HG03175 (cell line): ENCODE measurements at regions not wholly inside any gene's neighbourhood (a gene's known extent, or its start where the extent isn't known, plus 50 kb on each side); places are given as distances from the start of the nearest gene placed in this dataset.
"Not testable (repeated sequence)": the region's sequence is repeated elsewhere in the genome, so short reads cannot be mapped to it uniquely, and the experiment has no call there.

Source experiments
- ATAC-seq: cut with Tn5 transposase; IDR thresholded peaks from one replicate; pipeline ENCODE4 v1.9.1; 2021; ENCODE audit warnings: mild to moderate bottlenecking, moderate library complexity; ENCODE audit not compliant: unreplicated experiment

DNA sequence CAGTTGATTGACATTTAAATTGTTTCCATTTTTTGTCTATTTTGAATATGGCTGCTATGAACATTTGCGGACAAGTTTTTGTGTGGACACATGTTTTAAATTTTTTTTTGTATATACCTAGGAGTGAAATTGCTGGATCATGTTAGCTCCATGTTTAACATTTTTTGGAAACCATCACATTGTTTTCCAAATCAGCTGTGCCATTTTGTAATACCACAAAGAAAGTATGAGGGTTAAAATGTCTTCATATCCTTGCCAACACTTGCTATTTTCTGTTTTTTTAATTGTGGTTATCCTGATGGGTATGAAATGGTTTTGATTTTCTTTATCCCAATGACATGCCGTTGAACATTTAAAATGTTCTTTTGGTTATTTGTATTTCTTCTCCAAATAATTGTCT is 52.1 kb downstream of the CARTPT start:
- ATAC-seq: no peak

DNA sequence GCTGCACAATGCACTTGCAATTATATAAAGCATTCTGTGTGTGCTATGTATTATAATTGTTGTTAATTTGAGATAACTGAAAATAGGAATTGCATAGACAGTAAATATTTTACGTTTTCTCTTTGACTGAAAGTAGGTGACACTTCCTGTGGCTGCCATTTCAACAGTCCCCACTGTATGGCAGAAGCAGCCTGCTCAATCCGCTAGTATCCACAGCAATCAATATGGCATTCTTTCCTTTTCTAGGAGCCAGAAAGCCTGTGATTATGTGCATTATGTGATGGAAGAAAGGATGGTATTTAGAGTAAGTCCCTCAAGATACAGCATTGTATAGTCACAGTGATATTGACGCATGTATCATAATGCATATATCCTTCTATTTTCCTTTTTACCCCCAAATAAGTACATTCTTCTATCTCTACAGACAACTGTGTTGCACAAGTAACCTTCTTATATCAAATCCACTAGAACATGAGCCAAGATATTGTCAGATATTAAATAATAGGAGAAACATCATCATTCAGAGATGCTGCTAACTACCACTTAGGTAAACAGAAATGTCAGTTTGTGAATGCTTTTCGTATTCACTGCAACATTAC is 59.7 kb downstream of the CARTPT start:
- no peak for ATAC-seq

DNA sequence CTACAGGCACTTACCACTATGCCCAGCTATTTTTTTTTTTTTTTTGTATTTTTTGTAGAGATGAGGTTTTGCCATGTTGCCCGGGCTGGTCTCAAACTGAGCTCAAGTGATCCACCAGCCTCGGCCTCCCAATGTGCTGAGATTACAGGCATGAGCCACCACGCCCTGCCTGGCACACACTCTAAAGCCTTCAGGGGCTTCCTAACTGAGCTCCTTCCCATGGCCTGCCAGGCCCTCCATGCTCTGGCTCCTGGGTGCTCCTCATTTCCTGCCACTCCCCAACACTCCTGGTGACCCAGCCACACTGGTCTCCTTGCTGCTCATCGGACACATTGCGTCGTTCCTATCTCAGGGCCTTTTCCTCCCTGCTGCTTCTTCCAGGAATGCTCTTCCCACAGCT is 61.5 kb downstream of the CARTPT start:
- no peak for ATAC-seq

DNA sequence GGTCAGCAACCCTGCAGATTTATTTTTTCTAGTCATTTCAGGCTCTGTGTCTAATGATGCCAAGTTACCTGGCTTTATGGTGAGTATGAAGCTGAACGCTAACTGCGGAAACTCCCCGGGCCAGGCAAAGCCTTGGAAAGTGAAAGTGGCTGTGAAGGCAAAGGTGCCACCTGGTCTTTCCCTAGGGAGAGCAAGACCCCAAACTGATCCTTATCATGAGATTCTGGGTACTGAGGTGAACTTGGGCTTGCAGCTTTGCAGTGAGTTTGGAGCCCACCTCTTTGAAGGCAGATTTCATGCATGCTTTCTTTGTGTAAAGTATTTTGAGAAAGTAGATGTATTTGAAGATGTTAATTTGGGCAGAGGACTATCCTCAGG is 63.3 kb downstream of the CARTPT start:
- peak; percentile 35 for ATAC-seq

DNA sequence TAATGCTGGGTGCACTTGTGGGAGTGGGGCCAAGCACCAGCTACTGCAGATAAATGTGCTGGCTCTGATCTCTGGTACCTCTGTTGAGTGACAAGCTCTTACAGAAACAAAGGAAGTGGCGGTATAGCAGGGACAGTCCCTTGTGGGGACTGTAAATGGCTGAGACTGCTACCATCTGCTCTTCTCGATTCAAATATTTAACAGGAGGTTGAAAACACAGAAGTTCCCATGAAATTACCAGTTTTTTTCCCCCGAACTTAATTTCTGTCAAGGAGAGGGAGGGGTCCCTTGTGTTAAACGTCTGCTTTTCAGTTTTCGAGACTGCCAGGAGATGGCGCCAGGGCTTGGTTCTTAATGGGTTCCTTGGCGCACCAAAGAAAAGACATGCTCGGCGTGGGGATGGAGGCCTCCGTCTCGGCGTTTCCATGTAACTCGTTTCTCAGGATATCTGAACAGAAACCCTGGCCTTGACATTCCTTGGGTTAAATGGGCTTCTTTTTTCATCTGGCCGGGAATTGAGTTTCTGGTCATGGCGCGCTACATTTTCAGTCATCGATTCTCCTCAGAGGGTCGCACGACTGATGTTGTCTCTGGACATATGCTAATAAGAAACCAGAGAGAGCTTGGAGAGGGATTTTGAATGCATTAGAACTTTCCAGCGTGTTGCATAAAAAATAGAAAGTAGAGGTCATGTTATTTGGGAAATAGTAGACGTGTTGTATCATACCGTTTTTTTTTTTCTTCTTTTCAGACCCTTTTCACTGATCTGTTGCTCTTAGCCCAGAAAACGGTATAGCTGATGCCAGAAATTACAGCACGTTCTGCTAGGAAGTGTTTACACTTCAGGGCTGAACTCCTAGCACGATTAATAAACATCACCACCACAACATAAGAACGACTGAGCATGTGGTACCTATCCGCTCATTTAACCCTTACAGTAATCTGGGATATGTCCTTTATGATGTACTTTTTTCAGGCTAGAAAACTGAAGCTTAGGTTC is 64.0 kb downstream of the CARTPT start:
- ATAC-seq: peak; percentile 90

DNA sequence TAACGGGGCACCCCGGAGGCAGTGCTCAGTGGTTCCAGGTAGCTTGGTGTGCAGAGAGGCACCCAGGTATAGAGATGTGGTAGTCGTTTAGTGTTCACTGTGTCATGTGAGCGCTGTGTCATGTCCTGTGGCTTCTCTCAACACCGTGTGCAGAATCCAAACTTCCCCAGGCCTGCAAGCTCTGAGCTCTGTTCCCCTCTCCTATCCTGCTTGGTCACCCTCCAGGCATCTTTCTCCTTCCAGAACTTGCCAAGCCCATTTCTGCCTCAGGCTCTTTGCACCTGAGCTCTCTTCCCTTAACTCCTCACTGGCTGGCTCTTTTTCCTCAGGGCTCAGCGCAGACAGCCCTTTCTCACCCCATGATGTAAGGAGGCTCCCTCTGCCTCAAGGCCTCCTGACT is 64.8 kb downstream of the CARTPT start:
- no peak for ATAC-seq

DNA sequence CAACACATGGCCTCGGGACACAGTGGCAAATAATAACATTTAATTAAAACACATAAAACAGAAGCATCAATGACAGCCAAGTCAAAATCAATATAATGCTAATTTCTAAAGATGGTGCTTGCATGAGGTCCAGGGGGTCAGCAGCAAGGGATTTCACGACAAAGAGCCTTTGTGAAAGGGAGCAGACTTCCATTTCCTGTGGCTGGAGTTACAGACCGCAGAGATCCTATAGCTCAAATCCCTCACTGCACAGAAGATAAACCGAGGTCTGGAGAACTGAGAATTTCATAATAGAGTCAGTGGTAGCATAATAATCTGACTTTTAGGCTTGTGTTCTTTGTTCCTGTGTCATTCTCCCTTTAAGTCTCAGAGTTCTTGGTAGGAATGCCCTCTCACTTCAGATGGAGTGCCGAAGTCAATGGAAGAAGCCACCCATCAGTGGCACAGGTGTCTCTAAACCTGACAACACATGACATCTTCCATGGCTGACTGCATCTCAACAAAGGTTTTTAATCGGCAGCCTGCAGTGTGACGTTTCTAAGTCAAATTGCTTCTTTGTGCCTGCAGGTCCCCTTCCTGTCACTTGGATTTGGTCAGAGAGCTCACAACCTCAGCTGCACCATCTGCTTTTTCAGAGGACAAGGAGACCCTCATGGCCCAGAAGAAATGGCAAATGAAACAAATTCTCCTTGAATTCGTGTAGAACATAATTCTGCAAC is 67.4 kb downstream of the CARTPT start:
- no peak for ATAC-seq

DNA sequence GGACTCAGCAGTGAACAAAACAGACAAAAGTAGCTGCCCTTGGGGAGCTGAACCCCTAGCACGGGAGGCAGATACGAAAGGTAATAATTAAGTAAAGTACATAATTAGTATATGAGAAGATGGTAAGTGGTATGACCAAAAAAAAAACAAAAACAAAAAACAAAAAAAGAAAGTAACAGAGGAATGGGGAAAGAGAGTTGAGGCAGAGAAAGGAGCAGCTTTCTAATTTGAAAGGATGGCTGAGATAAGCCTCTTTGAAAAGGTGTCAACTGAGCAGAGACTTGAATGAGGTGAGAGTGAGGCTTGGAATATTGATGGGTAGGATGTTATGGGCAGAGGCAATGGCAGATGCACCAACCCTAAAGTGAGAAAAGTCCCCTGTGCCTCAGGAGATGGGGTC is 69.7 kb downstream of the CARTPT start:
- ATAC-seq: no peak

DNA sequence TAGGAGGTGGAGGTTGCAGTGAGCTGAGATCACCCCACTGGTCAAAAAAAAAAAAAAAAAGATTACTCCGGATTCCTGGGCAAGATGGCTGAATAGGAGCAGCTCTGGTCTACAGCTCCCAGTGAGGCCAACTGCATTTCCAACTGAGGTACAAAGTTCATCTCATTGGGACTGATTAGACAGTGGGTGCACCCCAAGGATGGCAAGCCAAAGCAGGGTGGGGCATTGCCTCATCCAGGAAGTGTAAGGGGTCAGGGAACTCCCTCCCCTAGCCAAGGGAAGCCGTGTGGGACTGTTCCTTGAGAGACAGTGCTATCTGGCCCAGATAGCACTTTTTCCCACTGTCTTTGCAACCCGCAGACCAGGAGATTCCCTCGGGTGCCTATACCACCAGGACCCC is 70.7 kb downstream of the CARTPT start:
- ATAC-seq: no peak

DNA sequence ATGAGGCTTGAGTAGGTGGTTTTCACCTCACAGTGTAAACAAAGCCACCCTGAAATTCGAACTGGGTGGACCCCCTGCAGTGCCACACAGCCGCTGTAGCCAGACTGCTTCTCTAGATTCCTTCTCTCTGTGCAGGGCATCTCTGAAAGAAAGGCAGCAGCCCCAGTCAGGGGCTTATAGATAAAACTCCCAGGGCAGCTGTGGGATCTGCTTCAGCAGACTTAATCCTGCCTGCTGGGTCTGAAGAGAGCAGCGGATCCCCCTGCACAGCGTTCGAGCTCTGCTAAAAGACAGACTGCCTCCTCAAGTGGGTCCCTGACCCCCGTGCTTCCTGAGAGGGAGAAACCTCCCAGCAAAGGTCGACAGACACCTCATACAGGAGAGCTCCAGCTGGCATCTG is 71.4 kb downstream of the CARTPT start:
- ATAC-seq: no peak

DNA sequence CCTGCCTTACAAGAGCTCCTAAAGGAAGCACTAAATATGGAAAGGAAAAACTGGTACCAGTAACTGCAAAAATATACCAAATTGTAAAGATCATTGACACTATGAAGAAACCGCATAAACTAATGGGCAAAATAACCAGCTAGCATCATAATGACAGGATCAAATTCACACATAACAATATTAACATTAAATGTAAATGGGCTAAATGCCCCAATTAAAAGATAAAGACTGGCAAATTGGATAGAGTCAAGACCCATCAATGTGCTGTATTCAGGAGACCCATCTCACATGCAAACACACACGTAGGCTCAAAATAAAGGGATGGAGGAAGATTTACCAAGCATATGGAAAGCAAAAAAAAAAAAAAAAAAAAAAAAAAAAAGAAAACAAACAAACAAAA is 73.0 kb downstream of the CARTPT start:
- not testable (repeated sequence) for ATAC-seq

DNA sequence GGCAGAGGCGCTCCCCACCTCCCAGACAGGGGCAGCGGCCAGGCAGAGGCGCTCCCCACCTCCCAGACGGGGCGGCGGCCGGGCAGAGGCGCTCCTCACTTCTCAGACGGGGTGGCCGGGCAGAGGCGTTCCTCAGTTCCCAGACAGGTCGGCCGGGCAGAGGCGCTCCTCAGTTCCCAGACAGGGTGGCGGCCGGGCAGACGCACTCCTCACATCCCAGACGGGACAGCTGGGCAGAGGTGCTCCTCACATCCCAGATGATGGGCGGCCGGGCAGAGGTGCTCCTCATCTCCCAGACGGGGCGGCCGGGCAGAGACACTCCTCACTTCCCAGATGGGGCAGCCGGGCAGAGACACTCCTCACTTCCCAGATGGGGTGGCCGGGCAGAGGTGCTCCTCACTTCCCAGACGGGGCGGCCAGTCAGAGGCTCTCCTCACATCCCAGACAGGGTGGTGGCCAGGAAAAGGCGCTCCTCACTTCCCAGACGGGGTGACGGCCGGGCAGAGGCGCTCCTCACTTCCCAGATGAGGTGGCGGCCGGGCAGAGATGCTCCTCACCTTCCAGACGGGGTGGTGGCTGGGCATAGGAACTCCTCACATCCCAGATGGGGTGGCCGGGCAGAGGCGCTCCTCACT is 75.1 kb downstream of the CARTPT start:
- no peak for ATAC-seq

DNA sequence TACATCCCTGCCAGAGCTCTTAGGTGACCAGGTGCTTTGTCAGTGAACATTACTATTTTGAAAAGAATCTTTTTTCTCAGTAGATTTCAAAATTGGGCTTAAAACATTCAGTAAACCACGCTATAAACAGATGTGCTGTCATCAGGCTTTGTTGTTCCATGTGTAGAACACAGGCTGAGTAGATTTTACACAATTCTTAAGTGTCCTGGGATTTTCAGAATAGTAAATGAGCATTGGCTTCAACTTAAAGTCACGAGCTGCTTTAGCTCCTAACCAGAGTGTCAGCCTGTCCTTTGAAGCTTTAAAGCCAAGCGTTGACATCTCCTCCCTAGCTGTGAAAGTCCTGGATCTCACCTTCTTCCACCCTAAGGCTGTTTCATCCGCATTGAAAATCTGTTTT is 83.6 kb downstream of the CARTPT start:
- no peak for ATAC-seq

DNA sequence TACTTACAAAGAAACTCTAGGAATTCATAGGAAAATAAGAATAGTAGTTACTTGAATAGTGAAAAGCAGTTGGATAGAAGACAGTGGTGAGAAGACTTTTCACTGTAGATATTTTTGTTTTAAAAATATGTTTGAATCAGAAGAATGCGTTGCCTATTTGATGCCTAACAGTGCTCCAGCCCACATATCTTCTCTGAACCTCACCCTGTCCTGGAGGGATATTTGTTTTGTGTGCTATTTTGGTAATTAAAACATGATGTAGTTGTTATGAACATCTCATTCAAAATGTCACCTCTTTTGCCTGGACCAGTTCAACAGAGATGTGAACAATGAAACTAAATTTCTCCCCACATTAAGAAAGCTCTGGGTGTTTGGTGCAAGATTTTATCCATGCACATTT is 87.6 kb downstream of the CARTPT start:
- ATAC-seq: no peak

DNA sequence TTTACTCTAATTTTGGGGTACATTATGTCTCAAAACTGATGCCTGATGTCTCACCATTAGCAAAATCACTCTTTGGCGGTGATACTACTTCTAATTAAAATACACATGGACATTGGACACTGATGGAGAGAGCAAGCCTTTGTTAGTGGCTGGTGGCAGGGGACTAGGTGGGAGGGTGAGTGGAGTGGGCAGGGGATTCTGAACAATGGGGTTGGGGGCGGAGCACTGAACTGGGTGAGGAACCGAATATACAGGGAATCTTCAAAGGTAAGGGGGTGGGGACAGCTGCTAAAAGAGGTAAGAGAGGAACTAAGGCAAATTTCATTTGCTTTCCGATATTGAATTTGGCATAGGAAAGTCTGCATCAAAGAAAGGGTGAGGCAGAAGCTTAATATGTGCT is 88.8 kb downstream of the CARTPT start:
- no peak for ATAC-seq

DNA sequence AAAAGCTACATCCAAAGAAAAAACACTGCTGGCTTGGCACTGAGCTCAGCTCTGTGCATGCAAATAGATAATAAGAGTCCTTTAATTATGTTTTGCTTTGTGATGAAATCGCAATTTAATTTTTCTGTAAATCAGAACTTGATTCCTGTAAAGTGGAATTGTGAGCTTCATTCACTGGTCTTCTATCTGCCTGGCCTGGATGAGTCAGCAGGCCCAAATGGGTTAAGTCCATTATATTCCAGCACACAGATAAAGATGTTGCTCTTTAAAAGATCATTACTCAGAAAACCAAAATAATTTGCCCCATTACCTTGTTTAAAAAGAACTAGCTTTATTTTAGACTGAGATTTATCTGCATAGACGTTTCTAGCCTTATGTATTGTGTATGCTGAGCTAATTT is 90.4 kb downstream of the CARTPT start:
- no peak for ATAC-seq

DNA sequence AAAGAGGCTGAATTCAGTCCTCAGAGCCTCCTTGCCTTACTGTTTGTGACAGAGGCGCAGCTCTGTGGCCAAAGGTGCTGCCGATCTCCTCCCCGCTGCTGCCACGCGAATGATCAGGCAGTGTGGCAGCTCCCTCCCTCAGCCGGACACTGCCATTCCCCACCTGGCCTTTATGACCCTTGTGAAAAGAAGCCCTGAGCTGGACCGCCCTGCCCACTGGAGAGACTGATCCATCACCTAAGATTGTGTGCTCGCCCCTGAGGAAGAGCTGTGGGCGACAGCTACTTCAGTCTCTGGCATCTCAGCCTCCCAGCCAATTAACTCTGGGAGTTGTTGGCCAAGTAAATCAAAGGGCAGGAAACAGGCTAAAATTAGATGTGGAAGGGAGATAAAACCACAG is 90.9 kb downstream of the CARTPT start:
- no peak for ATAC-seq

DNA sequence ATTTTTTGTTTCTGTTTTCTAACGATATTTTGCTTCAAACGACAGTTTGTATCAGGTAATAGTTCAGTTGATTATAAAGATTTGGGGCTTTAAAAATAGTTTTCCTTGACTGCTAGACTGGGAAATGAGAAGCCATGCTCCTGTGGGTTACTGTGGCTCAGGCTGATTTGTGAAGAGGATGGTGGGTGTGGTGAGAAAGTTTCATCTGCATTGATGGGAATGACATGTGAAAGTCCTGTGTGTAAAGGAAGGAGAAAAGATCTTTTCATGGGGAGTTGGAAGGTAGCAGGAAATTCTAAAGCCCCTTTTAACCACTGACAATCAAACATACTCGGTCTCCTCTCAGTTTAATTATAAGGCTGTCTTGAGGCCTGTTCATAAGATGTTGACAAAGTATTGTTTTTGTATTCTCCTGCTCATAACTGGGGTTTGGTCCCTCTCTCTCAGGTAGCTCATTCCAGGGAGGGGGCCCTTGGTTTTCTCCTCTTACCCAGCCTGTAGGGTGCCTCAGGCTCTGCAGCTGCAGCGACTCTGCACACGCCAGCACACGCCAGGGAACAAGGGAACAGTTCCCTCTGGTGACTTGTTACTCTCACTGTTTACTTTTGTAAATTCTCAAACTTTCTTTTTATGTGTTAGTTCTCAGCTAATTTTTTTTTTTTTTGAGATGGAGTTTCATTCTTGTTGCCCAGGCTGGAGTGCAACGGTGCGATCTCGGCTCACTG is 91.6 kb downstream of the CARTPT start:
- ATAC-seq: no peak

DNA sequence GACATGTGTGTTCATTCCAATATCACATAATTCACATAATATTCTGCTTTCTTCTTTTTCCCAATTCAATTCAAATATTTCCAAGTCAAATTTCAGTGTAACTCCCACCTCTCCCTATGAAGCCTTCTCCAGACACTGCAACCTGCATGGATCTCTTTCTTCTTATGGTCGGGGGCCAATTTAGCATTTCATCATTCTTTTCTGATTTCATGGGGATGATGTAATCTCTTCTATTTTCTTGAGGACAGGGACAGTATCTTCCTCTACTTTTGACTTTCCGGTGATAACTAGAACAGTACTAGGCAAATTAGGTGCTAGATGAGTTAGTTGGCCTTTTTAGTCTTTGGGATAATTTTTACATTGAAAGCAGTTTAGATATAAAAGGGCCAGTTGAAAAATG is 92.7 kb downstream of the CARTPT start:
- no peak for ATAC-seq

DNA sequence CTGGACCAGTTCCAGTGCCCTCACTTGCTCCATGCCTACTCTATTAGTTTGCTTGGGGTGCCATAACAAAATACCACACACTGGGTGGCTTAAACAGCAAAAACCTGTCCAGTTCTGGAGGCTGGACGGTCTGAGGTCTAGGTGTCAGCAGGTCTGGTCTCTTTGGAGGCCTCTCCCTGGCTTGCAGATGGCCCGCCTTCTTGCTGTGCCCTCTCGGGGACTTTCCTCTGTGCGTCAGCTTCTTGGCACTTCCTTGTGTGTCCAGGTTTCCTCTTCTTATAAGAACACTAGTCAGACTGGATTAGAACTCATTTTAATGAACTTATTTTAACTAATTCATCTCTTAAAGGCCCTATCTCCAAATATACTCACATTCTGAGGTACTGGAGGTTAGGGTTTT is 97.2 kb downstream of the CARTPT start:
- ATAC-seq: no peak

DNA sequence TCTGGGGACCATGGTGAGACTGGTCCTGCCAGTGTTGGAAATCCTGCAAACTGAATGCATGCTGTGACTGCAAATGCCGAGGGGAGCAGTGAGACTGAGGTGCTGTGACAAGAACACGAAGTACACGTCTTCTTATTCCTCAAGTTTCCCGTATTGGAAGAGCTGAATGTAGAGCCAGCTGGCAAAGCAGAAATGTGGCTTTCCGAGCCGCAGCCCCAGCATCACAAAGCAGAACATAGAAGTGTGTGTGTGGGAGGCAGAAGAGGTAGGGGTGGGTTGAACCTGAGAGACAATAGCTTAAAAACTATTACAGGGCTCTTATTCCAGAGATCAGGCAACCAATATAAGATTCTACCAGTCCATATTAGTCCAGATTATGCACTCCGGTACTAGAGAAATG is 98.8 kb downstream of the CARTPT start:
- ATAC-seq: no peak
